Epithelial cell of prostate (primary cell): ENCODE measurements at regions not wholly inside any gene's neighbourhood (a gene's known extent, or its start where the extent isn't known, plus 50 kb on each side); places are given as distances from the start of the nearest gene placed in this dataset.

Experiments
- DNase-seq: peaks from one replicate; pipeline ENCODE4 v3.0.0-alpha.2; 2011; ENCODE audit warnings: low read depth, low spot score
- H3K27ac ChIP-seq: fragments of 450-650 bp; 2 replicates; pipeline ENCODE4 v1.5.1; 2017; ENCODE audit warnings: mild to moderate bottlenecking

GRCh38 chr5:160507221-160507721 is 85.6 kb downstream of the PTTG1 start:
- H3K27ac ChIP-seq = no peak overlapping the region
- DNase-seq = peak; percentile 39

GRCh38 chr5:160508780-160509361 is 87.2 kb downstream of the PTTG1 start:
- no peak overlapping the region for H3K27ac ChIP-seq
- DNase-seq = peak; percentile 37

- no peak overlapping the region for H3K27ac ChIP-seq
- DNase-seq = no peak
Measured at GRCh38 chr5:160511280-160511929, 89.8 kb downstream of the PTTG1 start.
